IMR-90 (cell line): ENCODE measurements at regions not wholly inside any gene's neighbourhood (a gene's known extent, or its start where the extent isn't known, plus 50 kb on each side); places are given as distances from the start of the nearest gene placed in this dataset.

Source experiments
- ATAC-seq: fragments of 200-7000 bp; cut with Tn5 transposase; 2 replicates; pipeline ENCODE4 v1.9.1; 2020; ENCODE audit warnings: low read depth, mild to moderate bottlenecking, moderate library complexity
- BruUV-seq: library from RNA; stranded (reverse); fragments of 400-500 nt; replicated peaks from 2 replicates; lab custom pipeline; 2021; lab: Mats Ljungman, UMichigan
- CTCF ChIA-PET: fragments of 300-600 bp; formaldehyde crosslinking; extraction: SDS; loops from one replicate; lab custom pipeline; 2021; ENCODE audit warnings: antibody characterized with exemption; lab: Yijun Ruan, JAX
- POLR2A ChIA-PET: fragments of 300-600 bp; sonication (Branson Sonifier 250); formaldehyde crosslinking; loops from one replicate; lab custom pipeline; 2022; ENCODE audit warnings: antibody characterized with exemption; ENCODE audit not compliant: unreplicated experiment; lab: Charles Lee
- DNase-seq: peaks from one replicate; pipeline ENCODE4 v3.0.0; 2013
- H2AFZ ChIP-seq: replicated peaks from 2 replicates; pipeline ENCODE3; 2013; ENCODE audit warnings: low read length, mild to moderate bottlenecking; ENCODE audit not compliant: poor library complexity
- H2AK5ac ChIP-seq: 2 replicates; pipeline ENCODE4 v1.6.1; 2013; ENCODE audit warnings: low read depth, low read length, inconsistent platforms
- H2AK9ac ChIP-seq: replicated peaks from 2 replicates; pipeline ENCODE3; 2013; ENCODE audit warnings: mild to moderate bottlenecking, low read depth, low read length, moderate library complexity; ENCODE audit not compliant: poor library complexity
- H2BK120ac ChIP-seq: 2 replicates; pipeline ENCODE4 v1.6.1; 2013; ENCODE audit warnings: low read depth, low read length, inconsistent platforms
- H2BK15ac ChIP-seq: 3 replicates; pipeline ENCODE4 v1.6.1; 2013; ENCODE audit warnings: low read depth, low read length, inconsistent platforms
- H2BK20ac ChIP-seq: 2 replicates; pipeline ENCODE4 v1.6.1; 2013; ENCODE audit warnings: low read depth, mild to moderate bottlenecking, inconsistent platforms, low read length, moderate library complexity
- H2BK5ac ChIP-seq: 2 replicates; pipeline ENCODE4 v1.6.1; 2013; ENCODE audit warnings: mild to moderate bottlenecking, low read depth, low read length, inconsistent platforms; ENCODE audit not compliant: poor library complexity, severe bottlenecking
- H3K14ac ChIP-seq: replicated peaks from 2 replicates; pipeline ENCODE4 v1.6.1; 2013; ENCODE audit warnings: low read depth, low read length, inconsistent platforms
- H3K18ac ChIP-seq: 2 replicates; pipeline ENCODE4 v1.6.1; 2013; ENCODE audit warnings: low read depth, low read length, control low read depth
- H3K23ac ChIP-seq: 2 replicates; pipeline ENCODE4 v1.6.1; 2013; ENCODE audit warnings: low read depth, low read length, inconsistent platforms
- H3K27ac ChIP-seq: 2 replicates; pipeline ENCODE4 v1.5.1; 2013; ENCODE audit warnings: mild to moderate bottlenecking, control low read depth, low read length; ENCODE audit not compliant: insufficient read depth
- H3K27me3 ChIP-seq: 2 replicates; pipeline ENCODE4 v1.6.1; 2013; ENCODE audit warnings: low read length; ENCODE audit not compliant: control insufficient read depth, insufficient read depth
- H3K36me3 ChIP-seq: 2 replicates; pipeline ENCODE4 v1.6.1; 2013; ENCODE audit warnings: low read length, mixed read lengths; ENCODE audit not compliant: control insufficient read depth, insufficient read depth
- H3K4ac ChIP-seq: 2 replicates; pipeline ENCODE4 v1.6.1; 2013; ENCODE audit warnings: low read depth, low read length, inconsistent platforms
- H3K4me1 ChIP-seq: 2 replicates; pipeline ENCODE4 v1.6.1; 2013; ENCODE audit warnings: low read length, mixed read lengths; ENCODE audit not compliant: control insufficient read depth, insufficient read depth
- H3K4me2 ChIP-seq: 2 replicates; pipeline ENCODE4 v1.6.1; 2013; ENCODE audit warnings: low read depth, mild to moderate bottlenecking, control low read depth, low read length, moderate library complexity
- H3K4me3 ChIP-seq: 2 replicates; pipeline ENCODE4 v1.5.1; 2013; ENCODE audit warnings: low read depth, mild to moderate bottlenecking, control low read depth, low read length, moderate library complexity; ENCODE audit not compliant: insufficient read depth
- H3K56ac ChIP-seq: 2 replicates; pipeline ENCODE4 v1.6.1; 2013; ENCODE audit warnings: low read length, inconsistent platforms; ENCODE audit not compliant: insufficient read depth; ENCODE audit errors: extremely low read depth
- H3K79me1 ChIP-seq, 2 experiments: 2 replicates each; pipeline ENCODE4 v1.6.1; 2013; ENCODE audit warnings: low read length in 2 of 2, inconsistent platforms in 1 of 2, low read depth in 1 of 2
- H3K9ac ChIP-seq: 2 replicates; pipeline ENCODE4 v1.6.1; 2013; ENCODE audit warnings: low read depth, low read length, control low read depth
- H3K9me1 ChIP-seq: 2 replicates; pipeline ENCODE4 v1.6.1; 2013; ENCODE audit warnings: low read length, inconsistent platforms; ENCODE audit not compliant: insufficient read depth
- H3K9me3 ChIP-seq: 2 replicates; pipeline ENCODE4 v1.6.1; 2013; ENCODE audit warnings: low read length; ENCODE audit not compliant: control insufficient read depth, insufficient read depth
- H4K20me1 ChIP-seq: 2 replicates; pipeline ENCODE4 v1.6.1; 2013; ENCODE audit warnings: low read length, inconsistent platforms; ENCODE audit not compliant: insufficient read depth
- H4K5ac ChIP-seq: 2 replicates; pipeline ENCODE4 v1.6.1; 2013; ENCODE audit warnings: mild to moderate bottlenecking, low read depth, low read length, control low read depth
- H4K8ac ChIP-seq, 2 experiments: 2 replicates each; pipeline ENCODE4 v1.6.1; 2013; ENCODE audit warnings: low read depth in 2 of 2, low read length in 2 of 2, control low read depth in 1 of 2, inconsistent platforms in 1 of 2
- H4K91ac ChIP-seq: 2 replicates; pipeline ENCODE4 v1.6.1; 2013; ENCODE audit warnings: low read depth, low read length, inconsistent platforms; ENCODE audit not compliant: insufficient read depth
- BHLHE40 ChIP-seq: fragments of 150-350 bp; IDR thresholded peaks from 2 replicates; pipeline ENCODE4 v1.6.1; 2016; ENCODE audit warnings: mild to moderate bottlenecking, low read depth, low read length
- CEBPB ChIP-seq: IDR thresholded peaks from 2 replicates; pipeline ENCODE4 v1.6.1; 2012; ENCODE audit warnings: low read depth, low read length, improper control_type of control experiment
- CHD1 ChIP-seq: IDR thresholded peaks from 2 replicates; pipeline ENCODE4 v1.6.1; 2012; ENCODE audit warnings: low read depth, low read length, improper control_type of control experiment
- FOS ChIP-seq: fragments of 150-350 bp; IDR thresholded peaks from 2 replicates; pipeline ENCODE4 v1.6.1; 2016; ENCODE audit warnings: low read depth, low read length
- MAFK ChIP-seq: IDR thresholded peaks from 2 replicates; pipeline ENCODE4 v1.6.1; 2012; ENCODE audit warnings: low read depth, low read length, improper control_type of control experiment
- MAZ ChIP-seq: IDR thresholded peaks from 2 replicates; pipeline ENCODE4 v1.6.1; 2012; ENCODE audit warnings: low read depth, mild to moderate bottlenecking, low read length, improper control_type of control experiment, moderate library complexity, borderline replicate concordance
- MXI1 ChIP-seq: IDR thresholded peaks from 2 replicates; pipeline ENCODE4 v1.6.1; 2012; ENCODE audit warnings: low read depth, mild to moderate bottlenecking, low read length, moderate library complexity, borderline replicate concordance
- NFE2L2 ChIP-seq: fragments of 150-350 bp; IDR thresholded peaks from 2 replicates; pipeline ENCODE4 v1.6.1; 2016; ENCODE audit warnings: low read depth, mild to moderate bottlenecking, low read length
- POLR2A ChIP-seq: IDR thresholded peaks from 2 replicates; pipeline ENCODE4 v1.6.1; 2012; ENCODE audit warnings: mild to moderate bottlenecking, low read depth, low read length
- RAD21 ChIP-seq: IDR thresholded peaks from 2 replicates; pipeline ENCODE4 v1.6.1; 2012; ENCODE audit warnings: low read length, improper control_type of control experiment
- RCOR1 ChIP-seq: IDR thresholded peaks from 2 replicates; pipeline ENCODE4 v1.6.1; 2012; ENCODE audit warnings: mild to moderate bottlenecking, low read length, improper control_type of control experiment; ENCODE audit not compliant: insufficient replicate concordance
- RFX5 ChIP-seq: IDR thresholded peaks from 2 replicates; pipeline ENCODE4 v1.8.0; 2012; ENCODE audit warnings: low read depth, mild to moderate bottlenecking, low read length, moderate library complexity
- SMC3 ChIP-seq: fragments of 150-350 bp; IDR thresholded peaks from 2 replicates; pipeline ENCODE4 v1.6.1; 2016; ENCODE audit warnings: low read depth, mild to moderate bottlenecking, antibody characterized with exemption, low read length, moderate library complexity
- dilution Hi-C: fragments of 300-500 bp; cut with HindIII; formaldehyde crosslinking; loops from one replicate; pipeline ENCODE4 v1.14.3; 2018; ENCODE audit warnings: low sequenced_read_pairs; ENCODE audit not compliant: unreplicated experiment
- in situ Hi-C: fragments of 300-500 bp; cut with MboI; formaldehyde crosslinking; loops from 3 replicates; pipeline ENCODE4 v1.14.3; 2019; ENCODE audit warnings: low sequenced_read_pairs, inconsistent platforms, mixed read lengths
- intact Hi-C: fragments of 100-400 bp; cut with micrococcal nuclease; formaldehyde crosslinking; loops from 2 replicates; pipeline ENCODE4 v1.10.0; 2022
- TF ChIP-seq, protein P1 (sequence below): conservative IDR thresholded peaks from 2 replicates; pipeline ENCODE4 v1.5.1; 2012; ENCODE audit warnings: mild to moderate bottlenecking, low read depth, low read length, improper control_type of control experiment
- TF ChIP-seq, protein P2 (sequence below): fragments of 150-350 bp; IDR thresholded peaks from 2 replicates; pipeline ENCODE4 v1.6.1; 2016; ENCODE audit warnings: low read depth, mild to moderate bottlenecking, low read length, moderate library complexity, borderline replicate concordance
- TF ChIP-seq, protein P3 (sequence below): fragments of 150-350 bp; IDR thresholded peaks from 2 replicates; pipeline ENCODE4 v1.6.1; 2017; ENCODE audit warnings: mild to moderate bottlenecking, antibody characterized with exemption, low read length, low read depth

DNA sequence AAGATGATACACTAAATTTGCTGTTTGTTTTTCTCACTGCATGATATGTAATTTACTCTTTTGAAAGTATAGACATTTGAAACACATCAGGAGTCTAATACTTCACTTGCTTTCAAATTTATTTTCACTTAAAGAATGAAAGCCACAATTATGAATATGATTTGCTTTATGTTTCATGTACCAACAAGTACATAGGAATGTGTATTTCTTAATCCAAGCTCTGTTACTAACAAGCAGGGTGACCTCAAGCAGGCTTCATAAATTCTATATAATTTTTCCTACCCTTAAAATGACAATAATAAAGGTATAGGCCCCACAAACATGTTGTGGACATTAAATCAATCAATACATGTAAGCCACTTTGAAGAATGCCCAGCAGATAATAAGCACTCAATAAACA, 170.2 kb upstream of the P2RY1 start:
- H3K9me3 ChIP-seq, result no peaks in the 10 kb centered on the region
- H3K4me1 ChIP-seq, result no peaks in the 10 kb centered on the region
- H4K5ac ChIP-seq, result no peak overlapping the region
- ATAC-seq (no peak), DNase-seq (no peak)
- no peak overlapping the region for H4K8ac ChIP-seq
- dilution Hi-C loops (no loop called here), in situ Hi-C loops (no loop called here), intact Hi-C loops (no loop called here)
- H2BK120ac ChIP-seq, result no peak overlapping the region
- no peak overlapping the region for H2BK15ac ChIP-seq
- no peak overlapping the region for H3K27ac ChIP-seq
- no peak overlapping the region for H2BK20ac ChIP-seq
- H3K23ac ChIP-seq, result no peak overlapping the region
- no peak overlapping the region for H3K4ac ChIP-seq
- no TSS peak for BruUV-seq
- H3K79me1 ChIP-seq, result no peaks in the 10 kb centered on the region
- H3K4me3 ChIP-seq, result no peak overlapping the region
- no peak overlapping the region for H2AFZ ChIP-seq
- no peak overlapping the region for H3K4me2 ChIP-seq
- H3K14ac ChIP-seq, result no peak overlapping the region
- no peak overlapping the region for H2BK5ac ChIP-seq
- no peaks in the 10 kb centered on the region for H4K20me1 ChIP-seq
- no peak overlapping the region for H3K9ac ChIP-seq
- H4K91ac ChIP-seq, result no peak overlapping the region
- no peaks in the 10 kb centered on the region for H3K27me3 ChIP-seq
- no peak overlapping the region for H3K18ac ChIP-seq
- ChIA-PET POLR2A (no interaction called here), CTCF (no interaction called here)
- H2AK5ac ChIP-seq, result no peak overlapping the region
- H3K9me1 ChIP-seq, result no peaks in the 10 kb centered on the region
- H2AK9ac ChIP-seq, result no peak overlapping the region
- H3K36me3 ChIP-seq, result no peaks in the 10 kb centered on the region
- no peak for TF ChIP-seq POLR2A
- TF ChIP-seq MAFK, result no peak
- TF ChIP-seq SMC3, result no peak
- TF ChIP-seq RFX5, result no peak
- TF ChIP-seq BHLHE40, result no peak
- no peak for TF ChIP-seq MAZ
- TF ChIP-seq, protein P1, sequence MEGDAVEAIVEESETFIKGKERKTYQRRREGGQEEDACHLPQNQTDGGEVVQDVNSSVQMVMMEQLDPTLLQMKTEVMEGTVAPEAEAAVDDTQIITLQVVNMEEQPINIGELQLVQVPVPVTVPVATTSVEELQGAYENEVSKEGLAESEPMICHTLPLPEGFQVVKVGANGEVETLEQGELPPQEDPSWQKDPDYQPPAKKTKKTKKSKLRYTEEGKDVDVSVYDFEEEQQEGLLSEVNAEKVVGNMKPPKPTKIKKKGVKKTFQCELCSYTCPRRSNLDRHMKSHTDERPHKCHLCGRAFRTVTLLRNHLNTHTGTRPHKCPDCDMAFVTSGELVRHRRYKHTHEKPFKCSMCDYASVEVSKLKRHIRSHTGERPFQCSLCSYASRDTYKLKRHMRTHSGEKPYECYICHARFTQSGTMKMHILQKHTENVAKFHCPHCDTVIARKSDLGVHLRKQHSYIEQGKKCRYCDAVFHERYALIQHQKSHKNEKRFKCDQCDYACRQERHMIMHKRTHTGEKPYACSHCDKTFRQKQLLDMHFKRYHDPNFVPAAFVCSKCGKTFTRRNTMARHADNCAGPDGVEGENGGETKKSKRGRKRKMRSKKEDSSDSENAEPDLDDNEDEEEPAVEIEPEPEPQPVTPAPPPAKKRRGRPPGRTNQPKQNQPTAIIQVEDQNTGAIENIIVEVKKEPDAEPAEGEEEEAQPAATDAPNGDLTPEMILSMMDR, result no peak
- TF ChIP-seq RAD21, result no peak
- no peak for TF ChIP-seq MXI1
- no peak for TF ChIP-seq FOS
- TF ChIP-seq, protein P2, sequence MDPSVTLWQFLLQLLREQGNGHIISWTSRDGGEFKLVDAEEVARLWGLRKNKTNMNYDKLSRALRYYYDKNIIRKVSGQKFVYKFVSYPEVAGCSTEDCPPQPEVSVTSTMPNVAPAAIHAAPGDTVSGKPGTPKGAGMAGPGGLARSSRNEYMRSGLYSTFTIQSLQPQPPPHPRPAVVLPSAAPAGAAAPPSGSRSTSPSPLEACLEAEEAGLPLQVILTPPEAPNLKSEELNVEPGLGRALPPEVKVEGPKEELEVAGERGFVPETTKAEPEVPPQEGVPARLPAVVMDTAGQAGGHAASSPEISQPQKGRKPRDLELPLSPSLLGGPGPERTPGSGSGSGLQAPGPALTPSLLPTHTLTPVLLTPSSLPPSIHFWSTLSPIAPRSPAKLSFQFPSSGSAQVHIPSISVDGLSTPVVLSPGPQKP, result no peak
- TF ChIP-seq CHD1, result no peak
- TF ChIP-seq, protein P3, sequence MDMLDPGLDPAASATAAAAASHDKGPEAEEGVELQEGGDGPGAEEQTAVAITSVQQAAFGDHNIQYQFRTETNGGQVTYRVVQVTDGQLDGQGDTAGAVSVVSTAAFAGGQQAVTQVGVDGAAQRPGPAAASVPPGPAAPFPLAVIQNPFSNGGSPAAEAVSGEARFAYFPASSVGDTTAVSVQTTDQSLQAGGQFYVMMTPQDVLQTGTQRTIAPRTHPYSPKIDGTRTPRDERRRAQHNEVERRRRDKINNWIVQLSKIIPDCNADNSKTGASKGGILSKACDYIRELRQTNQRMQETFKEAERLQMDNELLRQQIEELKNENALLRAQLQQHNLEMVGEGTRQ, result no peak
- no peak for TF ChIP-seq CEBPB
- no peak for TF ChIP-seq RCOR1
- TF ChIP-seq NFE2L2, result no peak
- H3K56ac ChIP-seq, result no peak overlapping the region
